ENCODE measurements at regions not wholly inside any gene's neighbourhood (a gene's known extent, or its start where the extent isn't known, plus 50 kb on each side); places are given as distances from the start of the nearest gene placed in this dataset.

- no peak for TF ChIP-seq TAF1 (IDR thresholded peaks at IDR 0.05; ENCODE audit: low read depth)
- TF ChIP-seq POLR2AphosphoS5 (IDR thresholded peaks at IDR 0.05), result no peak
- TF ChIP-seq RAD21 (conservative IDR thresholded peaks at IDR 0.05), result no peak
Measured at GRCh38 chr1:208510192-208510952, 266.2 kb upstream of the PLXNA2 start (continued).

GRCh38 chr1:208511242-208511860 is 267.2 kb upstream of the PLXNA2 start:
- no peaks in the 10 kb centered on the region for H3K36me3 ChIP-seq (ENCODE audit: insufficient read depth, low read length)
- no peak overlapping the region for H3K27ac ChIP-seq (ENCODE audit: low read length)
- no peaks in the 10 kb centered on the region for H3F3A ChIP-seq (ENCODE audit: insufficient read depth, low read length, poor library complexity, severe bottlenecking)
- no peaks in the 10 kb centered on the region for H3K9me3 ChIP-seq (ENCODE audit: low read length)
- H3K9ac ChIP-seq (ENCODE audit: low read length), result no peak overlapping the region
- H3K79me2 ChIP-seq (replicated peaks; ENCODE audit: insufficient read depth, low read length), result no peaks in the 10 kb centered on the region
- H3K4me2 ChIP-seq (ENCODE audit: low read length), result no peak overlapping the region
- H3K9me2 ChIP-seq (ENCODE audit: insufficient read depth, low read length), result no peaks in the 10 kb centered on the region
- TF ChIP-seq RAD21 (conservative IDR thresholded peaks at IDR 0.05), result no peak
- no peak for TF ChIP-seq MXI1 (conservative IDR thresholded peaks at IDR 0.05; ENCODE audit: poor library complexity, severe bottlenecking)
- no peak for TF ChIP-seq SMC3 (conservative IDR thresholded peaks at IDR 0.05; ENCODE audit: poor library complexity)
- no peak for TF ChIP-seq REST (IDR thresholded peaks at IDR 0.05; ENCODE audit: borderline replicate concordance)
- no peak for TF ChIP-seq POLR2AphosphoS5 (IDR thresholded peaks at IDR 0.05)
- TF ChIP-seq EP300 (conservative IDR thresholded peaks at IDR 0.05; ENCODE audit: poor library complexity, severe bottlenecking), result no peak
- no peak for TF ChIP-seq TAF1 (IDR thresholded peaks at IDR 0.05; ENCODE audit: low read depth)
- TF ChIP-seq CTCF (IDR thresholded peaks at IDR 0.05; ENCODE audit: poor library complexity, severe bottlenecking), result no peak
- no peak for TF ChIP-seq EZH2 (IDR thresholded peaks at IDR 0.05; ENCODE audit: borderline replicate concordance, insufficient read depth, low read length, poor library complexity, severe bottlenecking)
- no peaks in the 10 kb centered on the region for H3K27me3 ChIP-seq (ENCODE audit: insufficient read depth, low read depth, low read length)
- H4K20me1 ChIP-seq (ENCODE audit: insufficient read depth), result no peaks in the 10 kb centered on the region
- H3K4me3 ChIP-seq (ENCODE audit: low read length), result no peak overlapping the region
- H2AFZ ChIP-seq (ENCODE audit: low read depth, low read length), result no peak overlapping the region

GRCh38 chr1:208513799-208514198 is 269.6 kb upstream of the PLXNA2 start:
- Histone ChIP-seq H3K79me2 (replicated peaks; ENCODE audit: insufficient read depth, low read length) (no peaks in the 10 kb centered on the region), H3F3A (ENCODE audit: insufficient read depth, low read length, poor library complexity, severe bottlenecking) (no peaks in the 10 kb centered on the region), H3K9me2 (ENCODE audit: insufficient read depth, low read length) (no peaks in the 10 kb centered on the region), H3K27ac (ENCODE audit: low read length) (no peak overlapping the region), H3K36me3 (ENCODE audit: insufficient read depth, low read length) (no peaks in the 10 kb centered on the region), H3K27me3 (ENCODE audit: insufficient read depth, low read depth, low read length) (no peaks in the 10 kb centered on the region), H4K20me1 (ENCODE audit: insufficient read depth) (no peaks in the 10 kb centered on the region), H3K4me3 (ENCODE audit: low read length) (no peak overlapping the region), H2AFZ (ENCODE audit: low read depth, low read length) (no peak overlapping the region), H3K9ac (ENCODE audit: low read length) (no peak overlapping the region), H3K4me2 (ENCODE audit: low read length) (no peak overlapping the region), H3K9me3 (ENCODE audit: low read length) (no peaks in the 10 kb centered on the region)
- no peak for TF ChIP-seq TAF1 (IDR thresholded peaks at IDR 0.05; ENCODE audit: low read depth)
- TF ChIP-seq REST (IDR thresholded peaks at IDR 0.05; ENCODE audit: borderline replicate concordance), result no peak
- TF ChIP-seq EZH2 (IDR thresholded peaks at IDR 0.05; ENCODE audit: borderline replicate concordance, insufficient read depth, low read length, poor library complexity, severe bottlenecking), result no peak
- no peak for TF ChIP-seq MXI1 (conservative IDR thresholded peaks at IDR 0.05; ENCODE audit: poor library complexity, severe bottlenecking)
- TF ChIP-seq RAD21 (conservative IDR thresholded peaks at IDR 0.05), result no peak
- no peak for TF ChIP-seq SMC3 (conservative IDR thresholded peaks at IDR 0.05; ENCODE audit: poor library complexity)
- TF ChIP-seq CTCF (IDR thresholded peaks at IDR 0.05; ENCODE audit: poor library complexity, severe bottlenecking), result no peak
- no peak for TF ChIP-seq EP300 (conservative IDR thresholded peaks at IDR 0.05; ENCODE audit: poor library complexity, severe bottlenecking)
- TF ChIP-seq POLR2AphosphoS5 (IDR thresholded peaks at IDR 0.05), result no peak
